SK-N-SH (cell line): ENCODE measurements at regions not wholly inside any gene's neighbourhood (a gene's known extent, or its start where the extent isn't known, plus 50 kb on each side); places are given as distances from the start of the nearest gene placed in this dataset.

Experiments
- CTCF ChIA-PET: fragments of 300-600, 350-600 bp; formaldehyde crosslinking; extraction: SDS; loops from one replicate; lab custom pipeline; 2021; lab: Yijun Ruan, JAX
- POLR2A ChIA-PET: fragments of 350-600 bp; sonication (Branson Sonifier 250); formaldehyde crosslinking; extraction: SDS; loops from one replicate; lab custom pipeline; 2020; ENCODE audit warnings: antibody characterized with exemption, inconsistent platforms; lab: Yijun Ruan, JAX
- DNase-seq: peaks from one replicate; pipeline ENCODE4 v3.0.0; 2012
- H2AFZ ChIP-seq: fragments of 200-600 bp; sonication (generic); 2 replicates; pipeline ENCODE4 v1.8.1; 2016; ENCODE audit warnings: antibody characterized with exemption, mild to moderate bottlenecking, low read depth
- H3F3A ChIP-seq: fragments of 200-600 bp; sonication (generic); replicated peaks from 2 replicates; pipeline ENCODE3; 2016; ENCODE audit warnings: antibody characterized with exemption, mild to moderate bottlenecking; ENCODE audit not compliant: insufficient read depth
- H3K27ac ChIP-seq, 2 experiments: fragments of 200-500 bp in 1 of 2; fragments of 200-600 bp in 1 of 2; sonication (Bioruptor generic) in 1 of 2; sonication (generic), shearing (Covaris generic) in 1 of 2; 2 replicates each; pipeline versions ENCODE4 v1.5.1 to v1.6.1; 2014 to 2016; ENCODE audit warnings: low read depth in 2 of 2, inconsistent platforms in 1 of 2, low read length in 1 of 2, mild to moderate bottlenecking in 1 of 2, mixed read lengths in 1 of 2
- H3K27me3 ChIP-seq: fragments of 200-600 bp; sonication (generic), shearing (Covaris generic); 2 replicates; pipeline ENCODE4 v1.6.1; 2016; ENCODE audit warnings: mixed run types; ENCODE audit not compliant: insufficient read depth
- H3K36me3 ChIP-seq, 2 experiments: fragments of 200-500 bp in 1 of 2; fragments of 200-600 bp in 1 of 2; sonication (Bioruptor generic) in 1 of 2; sonication (generic) in 1 of 2; replicated peaks in 1 of 2; 2 replicates each; pipeline versions ENCODE3 to v1.5.1; 2014 to 2016; ENCODE audit warnings: low read length in 1 of 2, mild to moderate bottlenecking in 1 of 2; ENCODE audit not compliant: insufficient read depth in 2 of 2, control insufficient read depth in 1 of 2
- H3K4me1 ChIP-seq, 2 experiments: fragments of 200-500 bp in 1 of 2; fragments of 200-600 bp in 1 of 2; sonication (Bioruptor generic) in 1 of 2; sonication (generic), shearing (Covaris generic) in 1 of 2; 2 replicates each; pipeline versions ENCODE4 v1.5.1 to v1.6.1; 2014 to 2016; ENCODE audit warnings: low read depth in 1 of 2, low read length in 1 of 2, mixed run types in 1 of 2; ENCODE audit not compliant: insufficient read depth in 2 of 2, control insufficient read depth in 1 of 2
- H3K4me2 ChIP-seq: fragments of 200-600 bp; sonication (generic), shearing (Covaris generic); 2 replicates; pipeline ENCODE4 v1.6.1; 2017; ENCODE audit warnings: mixed run types
- H3K4me3 ChIP-seq, 2 experiments: fragments of 200-500 bp in 1 of 2; fragments of 200-600 bp in 1 of 2; sonication (Bioruptor generic) in 1 of 2; sonication (generic), shearing (Covaris generic) in 1 of 2; 2 replicates each; pipeline versions ENCODE4 v1.5.1 to v1.8.1; 2014 to 2016; ENCODE audit warnings: low read depth in 2 of 2, inconsistent platforms in 1 of 2, low read length in 1 of 2, mild to moderate bottlenecking in 1 of 2, mixed read lengths in 1 of 2, moderate library complexity in 1 of 2
- H3K79me2 ChIP-seq: fragments of 200-600 bp; sonication (generic); 2 replicates; pipeline ENCODE4 v1.8.1; 2017; ENCODE audit warnings: mild to moderate bottlenecking; ENCODE audit not compliant: insufficient read depth
- H3K9ac ChIP-seq: fragments of 200-600 bp; sonication (generic); 2 replicates; pipeline ENCODE4 v1.6.1; 2017; ENCODE audit warnings: mixed run types
- H3K9me2 ChIP-seq: fragments of 200-600 bp; sonication (generic); 2 replicates; pipeline ENCODE4 v1.6.1; 2017; ENCODE audit warnings: mixed run types
- H3K9me3 ChIP-seq: fragments of 200-600 bp; sonication (generic); 2 replicates; pipeline ENCODE4 v1.6.1; 2017; ENCODE audit warnings: mixed run types, mild to moderate bottlenecking, moderate library complexity
- H4K20me1 ChIP-seq: fragments of 200-600 bp; sonication (generic); 2 replicates; pipeline ENCODE4 v1.6.1; 2017; ENCODE audit warnings: mild to moderate bottlenecking, mixed run types; ENCODE audit not compliant: insufficient read depth
- EZH2phosphoT487 ChIP-seq: fragments of 200-600 bp; sonication (generic); IDR thresholded peaks from 2 replicates; pipeline ENCODE4 v1.6.1; 2017; ENCODE audit warnings: low read depth, mixed run types, mild to moderate bottlenecking, antibody characterized with exemption, moderate library complexity, borderline replicate concordance
- FOXJ3 ChIP-seq: sonication (generic); formaldehyde crosslinking; IDR thresholded peaks from 2 replicates; pipeline ENCODE4 v1.5.1; 2020; ENCODE audit warnings: mild to moderate bottlenecking, missing genetic modification reagents
- GATA2 ChIP-seq: sonication (generic); formaldehyde crosslinking; IDR thresholded peaks from 2 replicates; pipeline ENCODE4 v1.5.0; 2020; ENCODE audit warnings: mild to moderate bottlenecking, missing genetic modification reagents
- JUND ChIP-seq: IDR thresholded peaks from 2 replicates; pipeline ENCODE4 v1.4.0; 2012
- RAD21 ChIP-seq: IDR thresholded peaks from 2 replicates; pipeline ENCODE4 v1.6.1; 2012; ENCODE audit warnings: mild to moderate bottlenecking, low read length
- SMC3 ChIP-seq: IDR thresholded peaks from 2 replicates; pipeline ENCODE4 v1.6.1; 2012; ENCODE audit warnings: low read depth, low read length, improper control_type of control experiment
- TAF1 ChIP-seq: IDR thresholded peaks from 2 replicates; pipeline ENCODE4 v1.6.1; 2012; ENCODE audit warnings: low read depth, mild to moderate bottlenecking, low read length, moderate library complexity, borderline replicate concordance
- WGBS: methylation state at CpG from one replicate; pipeline ENCODE4 v1.1.6; 2017; ENCODE audit warnings: low lambda C conversion rate; 5-methylcytosine and 5-hydroxymethylcytosine counted together
- TF ChIP-seq, protein P1 (sequence below): IDR thresholded peaks from 2 replicates; pipeline ENCODE4 v1.4.0; 2012; ENCODE audit warnings: low read depth, borderline replicate concordance
- TF ChIP-seq, protein P2 (sequence below): IDR thresholded peaks from 2 replicates; pipeline ENCODE4 v1.4.0; 2012; ENCODE audit warnings: low read depth
- TF ChIP-seq, protein P3 (sequence below): fragments of 150-350 bp; IDR thresholded peaks from 2 replicates; pipeline ENCODE4 v1.6.1; 2017; ENCODE audit warnings: antibody characterized with exemption, low read length, low read depth, borderline replicate concordance

DNA sequence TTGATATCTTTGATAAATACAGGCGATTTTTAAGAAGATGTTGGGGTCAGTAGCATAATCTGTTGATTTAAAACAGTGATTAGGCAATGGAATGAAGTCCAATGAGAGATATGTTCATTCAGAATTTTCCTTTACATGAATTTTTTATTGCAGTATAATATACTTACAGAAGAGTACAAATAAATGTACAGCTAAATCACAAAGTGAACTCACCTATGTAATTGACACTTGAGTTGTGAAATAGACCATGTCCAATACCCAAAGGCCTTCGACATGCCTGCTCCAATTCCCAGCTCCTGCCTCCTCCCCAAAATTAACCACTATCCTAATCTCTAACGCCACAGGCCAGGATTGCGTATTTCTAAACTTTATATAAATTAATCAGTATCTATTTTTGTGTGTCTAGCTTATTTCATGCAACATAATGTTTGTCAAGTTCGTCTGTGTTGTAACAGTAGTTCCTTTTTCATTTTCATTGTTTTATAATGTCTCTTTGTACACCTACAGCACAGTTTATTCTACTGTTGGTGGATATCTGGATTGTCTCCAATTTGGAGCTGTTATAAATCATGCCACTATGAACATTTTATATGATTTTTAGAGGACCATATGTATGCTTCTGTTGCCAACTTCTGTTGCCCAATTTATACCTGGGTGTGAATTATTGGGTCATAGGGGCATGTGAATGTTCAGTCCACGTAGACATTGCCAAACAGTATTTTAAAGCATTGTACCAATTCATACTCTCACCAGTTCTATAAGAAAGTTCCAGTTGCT lies 208.3 kb downstream of the TLE1 start:
- no peak overlapping the region for H3K4me2 ChIP-seq
- CTCF ChIA-PET = no interaction called here

DNA sequence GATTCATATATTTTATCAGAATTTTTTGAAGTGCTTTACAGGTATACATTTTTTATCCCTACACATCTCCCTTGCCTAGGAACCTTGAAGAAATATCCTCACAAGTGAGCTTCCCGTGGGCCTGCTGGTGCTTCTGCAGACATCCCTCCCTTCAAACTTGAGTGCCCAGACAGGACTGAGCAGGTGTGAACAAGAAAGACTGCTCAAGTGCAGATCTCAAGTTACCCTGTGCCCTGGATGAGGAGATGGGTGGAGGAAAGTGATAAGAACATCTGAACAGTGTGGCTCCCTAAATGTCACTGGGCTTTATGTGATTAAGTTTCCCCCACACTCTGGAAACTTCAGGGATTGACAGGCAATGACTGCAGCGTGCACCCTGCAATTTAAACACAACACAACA lies 209.8 kb downstream of the TLE1 start:
- Histone ChIP-seq H3K9ac (no peak overlapping the region), H2AFZ (no peak overlapping the region), H3K4me2 (no peak overlapping the region), H3K36me3 (no peaks in the 10 kb centered on the region), H3K27ac (no peak overlapping the region), H3F3A (peaks cover 9% of the 10 kb centered on the region), H3K79me2 (no peaks in the 10 kb centered on the region), H3K4me3 (no peak overlapping the region), H3K27me3 (no peaks in the 10 kb centered on the region), H4K20me1 (no peaks in the 10 kb centered on the region), H3K4me1 (no peaks in the 10 kb centered on the region; a peak in 2 of 4 replicates), H3K9me3 (no peaks in the 10 kb centered on the region), H3K9me2 (no peaks in the 10 kb centered on the region)
- 59% methylated on average over 2 of the region's 2 CpGs for WGBS
- ChIA-PET CTCF (interaction anchor here (1.0 kb wide), 1 partner anchor 25 kb away, joined by 3 read pairs; no protein-coding TSS in a partner anchor), POLR2A (no interaction called here)
- TF ChIP-seq, protein P1, sequence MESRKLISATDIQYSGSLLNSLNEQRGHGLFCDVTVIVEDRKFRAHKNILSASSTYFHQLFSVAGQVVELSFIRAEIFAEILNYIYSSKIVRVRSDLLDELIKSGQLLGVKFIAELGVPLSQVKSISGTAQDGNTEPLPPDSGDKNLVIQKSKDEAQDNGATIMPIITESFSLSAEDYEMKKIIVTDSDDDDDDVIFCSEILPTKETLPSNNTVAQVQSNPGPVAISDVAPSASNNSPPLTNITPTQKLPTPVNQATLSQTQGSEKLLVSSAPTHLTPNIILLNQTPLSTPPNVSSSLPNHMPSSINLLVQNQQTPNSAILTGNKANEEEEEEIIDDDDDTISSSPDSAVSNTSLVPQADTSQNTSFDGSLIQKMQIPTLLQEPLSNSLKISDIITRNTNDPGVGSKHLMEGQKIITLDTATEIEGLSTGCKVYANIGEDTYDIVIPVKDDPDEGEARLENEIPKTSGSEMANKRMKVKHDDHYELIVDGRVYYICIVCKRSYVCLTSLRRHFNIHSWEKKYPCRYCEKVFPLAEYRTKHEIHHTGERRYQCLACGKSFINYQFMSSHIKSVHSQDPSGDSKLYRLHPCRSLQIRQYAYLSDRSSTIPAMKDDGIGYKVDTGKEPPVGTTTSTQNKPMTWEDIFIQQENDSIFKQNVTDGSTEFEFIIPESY = no peak
- no peak for TF ChIP-seq FOXJ3 (CRISPR knock-in tag)
- no peak for DNase-seq

More for the DNA sequence above, 208.3 kb downstream of the TLE1 start:
- H3K79me2 ChIP-seq = no peaks in the 10 kb centered on the region
- H3K27me3 ChIP-seq = no peaks in the 10 kb centered on the region
- no peak overlapping the region for H3K9ac ChIP-seq
- peaks cover 9% of the 10 kb centered on the region for H3F3A ChIP-seq
- no peak overlapping the region for H3K4me3 ChIP-seq
- H3K4me1 ChIP-seq = no peaks in the 10 kb centered on the region; a peak in 2 of 4 replicates
- TF ChIP-seq, protein P2, sequence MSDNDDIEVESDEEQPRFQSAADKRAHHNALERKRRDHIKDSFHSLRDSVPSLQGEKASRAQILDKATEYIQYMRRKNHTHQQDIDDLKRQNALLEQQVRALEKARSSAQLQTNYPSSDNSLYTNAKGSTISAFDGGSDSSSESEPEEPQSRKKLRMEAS = no peak
- TF ChIP-seq TAF1 (no peak), EZH2phosphoT487 (no peak), JUND (no peak), GATA2 (CRISPR knock-in tag) (no peak), RAD21 (no peak), SMC3 (no peak)
- TF ChIP-seq, protein P3, sequence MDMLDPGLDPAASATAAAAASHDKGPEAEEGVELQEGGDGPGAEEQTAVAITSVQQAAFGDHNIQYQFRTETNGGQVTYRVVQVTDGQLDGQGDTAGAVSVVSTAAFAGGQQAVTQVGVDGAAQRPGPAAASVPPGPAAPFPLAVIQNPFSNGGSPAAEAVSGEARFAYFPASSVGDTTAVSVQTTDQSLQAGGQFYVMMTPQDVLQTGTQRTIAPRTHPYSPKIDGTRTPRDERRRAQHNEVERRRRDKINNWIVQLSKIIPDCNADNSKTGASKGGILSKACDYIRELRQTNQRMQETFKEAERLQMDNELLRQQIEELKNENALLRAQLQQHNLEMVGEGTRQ = no peak
- no peak for DNase-seq
- 54% methylated on average over 6 of the region's 6 CpGs for WGBS
- POLR2A ChIA-PET = no interaction called here
- H3K36me3 ChIP-seq = no peaks in the 10 kb centered on the region
- H3K9me2 ChIP-seq = no peaks in the 10 kb centered on the region
- H4K20me1 ChIP-seq = no peaks in the 10 kb centered on the region
- H3K27ac ChIP-seq = no peak overlapping the region
- no peak overlapping the region for H2AFZ ChIP-seq
- no peaks in the 10 kb centered on the region for H3K9me3 ChIP-seq
